HEK293 (cell line): ENCODE measurements at regions not wholly inside any gene's neighbourhood (a gene's known extent, or its start where the extent isn't known, plus 50 kb on each side); places are given as distances from the start of the nearest gene placed in this dataset.

Experiments used
- ZNF274 ChIP-seq, 2 experiments: fragments of 200-500 bp in 1 of 2; fragments of 450-650 bp in 1 of 2; sonication (Bioruptor generic) in 1 of 2; formaldehyde crosslinking in 1 of 2; IDR thresholded peaks; 2 replicates each; pipeline versions ENCODE4 v1.5.1 to v1.6.1; 2014 to 2016; ENCODE audit warnings: borderline replicate concordance in 1 of 2, inconsistent platforms in 1 of 2, low read length in 1 of 2, missing biosample characterization in 1 of 2, missing genetic modification characterization in 1 of 2
- ZNF514 ChIP-seq: fragments of 450-650 bp; formaldehyde crosslinking; IDR thresholded peaks from 2 replicates; pipeline ENCODE4 v1.5.1; 2016; ENCODE audit warnings: missing biosample characterization, missing genetic modification characterization
- TF ChIP-seq, protein P1 (sequence below): fragments of 450-650 bp; formaldehyde crosslinking; IDR thresholded peaks from 2 replicates; pipeline ENCODE4 v1.5.1; 2016; ENCODE audit warnings: missing biosample characterization, missing genetic modification characterization
- TF ChIP-seq, protein P2 (sequence below): fragments of 450-650 bp; formaldehyde crosslinking; IDR thresholded peaks from 2 replicates; pipeline ENCODE4 v1.5.1; 2016; ENCODE audit warnings: missing biosample characterization, missing genetic modification characterization, borderline replicate concordance

DNA sequence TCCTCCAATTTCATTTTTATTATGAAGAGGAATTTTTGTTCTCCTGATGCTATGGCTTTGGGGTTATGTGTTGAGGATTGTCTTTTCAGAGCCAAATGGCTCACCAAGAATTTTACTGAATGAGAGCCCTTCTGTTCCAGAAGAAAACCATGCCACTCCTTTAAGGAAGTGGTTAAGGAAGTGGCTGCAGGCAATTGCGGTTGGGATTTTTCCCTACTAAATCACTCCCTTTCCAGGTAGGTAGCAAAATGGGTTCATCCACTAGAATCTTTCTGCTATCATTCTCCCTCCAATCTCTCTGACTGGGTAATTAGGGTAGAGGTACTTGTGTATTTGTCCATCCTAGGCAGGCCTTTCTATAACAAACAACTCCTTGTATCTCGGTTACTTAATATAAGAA is 163.1 kb downstream of the TTC8 start:
- TF ChIP-seq, protein P1, sequence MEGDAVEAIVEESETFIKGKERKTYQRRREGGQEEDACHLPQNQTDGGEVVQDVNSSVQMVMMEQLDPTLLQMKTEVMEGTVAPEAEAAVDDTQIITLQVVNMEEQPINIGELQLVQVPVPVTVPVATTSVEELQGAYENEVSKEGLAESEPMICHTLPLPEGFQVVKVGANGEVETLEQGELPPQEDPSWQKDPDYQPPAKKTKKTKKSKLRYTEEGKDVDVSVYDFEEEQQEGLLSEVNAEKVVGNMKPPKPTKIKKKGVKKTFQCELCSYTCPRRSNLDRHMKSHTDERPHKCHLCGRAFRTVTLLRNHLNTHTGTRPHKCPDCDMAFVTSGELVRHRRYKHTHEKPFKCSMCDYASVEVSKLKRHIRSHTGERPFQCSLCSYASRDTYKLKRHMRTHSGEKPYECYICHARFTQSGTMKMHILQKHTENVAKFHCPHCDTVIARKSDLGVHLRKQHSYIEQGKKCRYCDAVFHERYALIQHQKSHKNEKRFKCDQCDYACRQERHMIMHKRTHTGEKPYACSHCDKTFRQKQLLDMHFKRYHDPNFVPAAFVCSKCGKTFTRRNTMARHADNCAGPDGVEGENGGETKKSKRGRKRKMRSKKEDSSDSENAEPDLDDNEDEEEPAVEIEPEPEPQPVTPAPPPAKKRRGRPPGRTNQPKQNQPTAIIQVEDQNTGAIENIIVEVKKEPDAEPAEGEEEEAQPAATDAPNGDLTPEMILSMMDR (tag by site-specific recombination): no peak
- TF ChIP-seq, protein P2, sequence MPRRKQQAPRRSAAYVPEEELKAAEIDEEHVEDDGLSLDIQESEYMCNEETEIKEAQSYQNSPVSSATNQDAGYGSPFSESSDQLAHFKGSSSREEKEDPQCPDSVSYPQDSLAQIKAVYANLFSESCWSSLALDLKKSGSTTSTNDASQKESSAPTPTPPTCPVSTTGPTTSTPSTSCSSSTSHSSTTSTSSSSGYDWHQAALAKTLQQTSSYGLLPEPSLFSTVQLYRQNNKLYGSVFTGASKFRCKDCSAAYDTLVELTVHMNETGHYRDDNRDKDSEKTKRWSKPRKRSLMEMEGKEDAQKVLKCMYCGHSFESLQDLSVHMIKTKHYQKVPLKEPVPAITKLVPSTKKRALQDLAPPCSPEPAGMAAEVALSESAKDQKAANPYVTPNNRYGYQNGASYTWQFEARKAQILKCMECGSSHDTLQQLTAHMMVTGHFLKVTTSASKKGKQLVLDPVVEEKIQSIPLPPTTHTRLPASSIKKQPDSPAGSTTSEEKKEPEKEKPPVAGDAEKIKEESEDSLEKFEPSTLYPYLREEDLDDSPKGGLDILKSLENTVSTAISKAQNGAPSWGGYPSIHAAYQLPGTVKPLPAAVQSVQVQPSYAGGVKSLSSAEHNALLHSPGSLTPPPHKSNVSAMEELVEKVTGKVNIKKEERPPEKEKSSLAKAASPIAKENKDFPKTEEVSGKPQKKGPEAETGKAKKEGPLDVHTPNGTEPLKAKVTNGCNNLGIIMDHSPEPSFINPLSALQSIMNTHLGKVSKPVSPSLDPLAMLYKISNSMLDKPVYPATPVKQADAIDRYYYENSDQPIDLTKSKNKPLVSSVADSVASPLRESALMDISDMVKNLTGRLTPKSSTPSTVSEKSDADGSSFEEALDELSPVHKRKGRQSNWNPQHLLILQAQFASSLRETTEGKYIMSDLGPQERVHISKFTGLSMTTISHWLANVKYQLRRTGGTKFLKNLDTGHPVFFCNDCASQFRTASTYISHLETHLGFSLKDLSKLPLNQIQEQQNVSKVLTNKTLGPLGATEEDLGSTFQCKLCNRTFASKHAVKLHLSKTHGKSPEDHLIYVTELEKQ (tag by site-specific recombination): no peak
- TF ChIP-seq ZNF514 (tag by site-specific recombination) (no peak), ZNF274 (IDR thresholded peaks at IDR 0.05; ENCODE audit: low read length) (no peak), ZNF274 (tag by site-specific recombination; IDR thresholded peaks at IDR 0.05; ENCODE audit: borderline replicate concordance) (no peak)
